ENCODE measurements at regions not wholly inside any gene's neighbourhood (a gene's known extent, or its start where the extent isn't known, plus 50 kb on each side); places are given as distances from the start of the nearest gene placed in this dataset.

- Histone ChIP-seq H3K4me1 (ENCODE audit: control insufficient read depth in 4 of 4, insufficient read depth in 4 of 4, low read length in 3 of 4) (no peaks in the 10 kb centered on the region), H3K36me3 (ENCODE audit: control insufficient read depth in 4 of 4, insufficient read depth in 3 of 4, low read depth in 1 of 4, low read length in 3 of 4) (no peaks in the 10 kb centered on the region), H3K9me3 (ENCODE audit: control insufficient read depth in 4 of 4, low read length in 3 of 4) (no peaks in the 10 kb centered on the region), H3K4me3 (ENCODE audit: low read depth in 1 of 3, low read length in 3 of 3) (no peak overlapping the region), H3K27me3 (ENCODE audit: control insufficient read depth in 4 of 4, insufficient read depth in 4 of 4, low read length in 3 of 4) (peaks cover 0 to 2% (median 0%) of the 10 kb centered on the region in 4 donors), H3K27ac (ENCODE audit: low read depth in 1 of 2, low read length in 2 of 2) (no peak overlapping the region), H3K9ac (ENCODE audit: low read depth in 1 of 2, low read length in 2 of 2) (no peak overlapping the region)
- no peak for TF ChIP-seq SP1 (IDR thresholded peaks at IDR 0.05)
- TF ChIP-seq RAD21 (IDR thresholded peaks at IDR 0.05): no peak
- TF ChIP-seq FOXA1 (IDR thresholded peaks at IDR 0.05): no peak
- no peak for TF ChIP-seq YY1 (IDR thresholded peaks at IDR 0.05)
- TF ChIP-seq, protein P1, sequence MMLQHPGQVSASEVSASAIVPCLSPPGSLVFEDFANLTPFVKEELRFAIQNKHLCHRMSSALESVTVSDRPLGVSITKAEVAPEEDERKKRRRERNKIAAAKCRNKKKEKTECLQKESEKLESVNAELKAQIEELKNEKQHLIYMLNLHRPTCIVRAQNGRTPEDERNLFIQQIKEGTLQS (IDR thresholded peaks at IDR 0.05): no peak
- TF ChIP-seq TAF1 (conservative IDR thresholded peaks at IDR 0.05): no peak
- no peak for TF ChIP-seq GABPA (IDR thresholded peaks at IDR 0.05 in 1 of 2, conservative IDR thresholded peaks at IDR 0.05 in 1 of 2)
- TF ChIP-seq, protein P2, sequence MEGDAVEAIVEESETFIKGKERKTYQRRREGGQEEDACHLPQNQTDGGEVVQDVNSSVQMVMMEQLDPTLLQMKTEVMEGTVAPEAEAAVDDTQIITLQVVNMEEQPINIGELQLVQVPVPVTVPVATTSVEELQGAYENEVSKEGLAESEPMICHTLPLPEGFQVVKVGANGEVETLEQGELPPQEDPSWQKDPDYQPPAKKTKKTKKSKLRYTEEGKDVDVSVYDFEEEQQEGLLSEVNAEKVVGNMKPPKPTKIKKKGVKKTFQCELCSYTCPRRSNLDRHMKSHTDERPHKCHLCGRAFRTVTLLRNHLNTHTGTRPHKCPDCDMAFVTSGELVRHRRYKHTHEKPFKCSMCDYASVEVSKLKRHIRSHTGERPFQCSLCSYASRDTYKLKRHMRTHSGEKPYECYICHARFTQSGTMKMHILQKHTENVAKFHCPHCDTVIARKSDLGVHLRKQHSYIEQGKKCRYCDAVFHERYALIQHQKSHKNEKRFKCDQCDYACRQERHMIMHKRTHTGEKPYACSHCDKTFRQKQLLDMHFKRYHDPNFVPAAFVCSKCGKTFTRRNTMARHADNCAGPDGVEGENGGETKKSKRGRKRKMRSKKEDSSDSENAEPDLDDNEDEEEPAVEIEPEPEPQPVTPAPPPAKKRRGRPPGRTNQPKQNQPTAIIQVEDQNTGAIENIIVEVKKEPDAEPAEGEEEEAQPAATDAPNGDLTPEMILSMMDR (IDR thresholded peaks at IDR 0.05; ENCODE audit: low read depth, low read length, missing input control): no peak
- TF ChIP-seq MAX (IDR thresholded peaks at IDR 0.05): no peak
- TF ChIP-seq EGR1 (IDR thresholded peaks at IDR 0.05; ENCODE audit: low read depth in 2 of 2): no peak
- no peak for TF ChIP-seq REST (IDR thresholded peaks at IDR 0.05)
- TF ChIP-seq JUND (IDR thresholded peaks at IDR 0.05): no peak
- TF ChIP-seq NR2F2 (IDR thresholded peaks at IDR 0.05): no peak
- no peak for TF ChIP-seq FOXA2 (IDR thresholded peaks at IDR 0.05)
- TF ChIP-seq RXRA (IDR thresholded peaks at IDR 0.05): no peak
- TF ChIP-seq, protein P3, sequence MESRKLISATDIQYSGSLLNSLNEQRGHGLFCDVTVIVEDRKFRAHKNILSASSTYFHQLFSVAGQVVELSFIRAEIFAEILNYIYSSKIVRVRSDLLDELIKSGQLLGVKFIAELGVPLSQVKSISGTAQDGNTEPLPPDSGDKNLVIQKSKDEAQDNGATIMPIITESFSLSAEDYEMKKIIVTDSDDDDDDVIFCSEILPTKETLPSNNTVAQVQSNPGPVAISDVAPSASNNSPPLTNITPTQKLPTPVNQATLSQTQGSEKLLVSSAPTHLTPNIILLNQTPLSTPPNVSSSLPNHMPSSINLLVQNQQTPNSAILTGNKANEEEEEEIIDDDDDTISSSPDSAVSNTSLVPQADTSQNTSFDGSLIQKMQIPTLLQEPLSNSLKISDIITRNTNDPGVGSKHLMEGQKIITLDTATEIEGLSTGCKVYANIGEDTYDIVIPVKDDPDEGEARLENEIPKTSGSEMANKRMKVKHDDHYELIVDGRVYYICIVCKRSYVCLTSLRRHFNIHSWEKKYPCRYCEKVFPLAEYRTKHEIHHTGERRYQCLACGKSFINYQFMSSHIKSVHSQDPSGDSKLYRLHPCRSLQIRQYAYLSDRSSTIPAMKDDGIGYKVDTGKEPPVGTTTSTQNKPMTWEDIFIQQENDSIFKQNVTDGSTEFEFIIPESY (IDR thresholded peaks at IDR 0.05): no peak
- no peak for TF ChIP-seq HNF4G (IDR thresholded peaks at IDR 0.05)
- no peak for DNase-seq (ENCODE audit: low spot score)
Measured at GRCh38 chr15:69963385-69963784, 134.3 kb downstream of the TLE3 start.

- H3K27ac ChIP-seq (ENCODE audit: low read depth in 1 of 2, low read length in 2 of 2): no peak overlapping the region
- DNase-seq (ENCODE audit: low spot score): no peak
- H3K9ac ChIP-seq (ENCODE audit: low read depth in 1 of 2, low read length in 2 of 2): no peak overlapping the region
- H3K27me3 ChIP-seq (ENCODE audit: control insufficient read depth in 4 of 4, insufficient read depth in 4 of 4, low read length in 3 of 4): peaks cover 0 to 7% (median 2%) of the 10 kb centered on the region in 4 donors
- no peak overlapping the region for H3K4me3 ChIP-seq (ENCODE audit: low read depth in 1 of 3, low read length in 3 of 3)
- no peaks in the 10 kb centered on the region for H3K36me3 ChIP-seq (ENCODE audit: control insufficient read depth in 4 of 4, insufficient read depth in 3 of 4, low read depth in 1 of 4, low read length in 3 of 4)
- TF ChIP-seq RAD21 (IDR thresholded peaks at IDR 0.05) (no peak), HNF4G (IDR thresholded peaks at IDR 0.05) (no peak)
- TF ChIP-seq, protein P2 (IDR thresholded peaks at IDR 0.05; ENCODE audit: low read depth, low read length, missing input control): no peak
- TF ChIP-seq, protein P3 (IDR thresholded peaks at IDR 0.05): no peak
- H3K4me1 ChIP-seq (ENCODE audit: control insufficient read depth in 4 of 4, insufficient read depth in 4 of 4, low read length in 3 of 4): no peaks in the 10 kb centered on the region
- no peaks in the 10 kb centered on the region for H3K9me3 ChIP-seq (ENCODE audit: control insufficient read depth in 4 of 4, low read length in 3 of 4)
- WGBS: 73% methylated on average over 2 of the region's 2 CpGs
Measured at GRCh38 chr15:69971771-69972170, 125.9 kb downstream of the TLE3 start.

Measured in liver (tissue), 8 donors.